CD4-positive, alpha-beta memory T cell (primary cell): ENCODE measurements at regions not wholly inside any gene's neighbourhood (a gene's known extent, or its start where the extent isn't known, plus 50 kb on each side); places are given as distances from the start of the nearest gene placed in this dataset.

Experiments
- CTCF ChIA-PET: fragments of 350-600 bp; sonication (Branson Sonifier 250); formaldehyde crosslinking; loops from one replicate; lab custom pipeline; 2021; ENCODE audit warnings: inconsistent platforms; ENCODE audit not compliant: partially characterized antibody; lab: Charles Lee
- POLR2A ChIA-PET: fragments of 350-600 bp; sonication (Branson Sonifier 250); formaldehyde crosslinking; loops from one replicate; lab custom pipeline; 2021; ENCODE audit not compliant: partially characterized antibody; lab: Charles Lee
- DNase-seq, 5 donors: peaks; one replicate each; pipeline versions ENCODE4 v3.0.0 to v3.0.0-alpha.2; 2020 to 2022; ENCODE audit warnings: mixed read lengths in 1 of 5
- H3K27ac ChIP-seq: one replicate; pipeline ENCODE4 v1.7.0; 2013; ENCODE audit warnings: low read depth, low read length
- H3K27me3 ChIP-seq: 2 replicates; pipeline ENCODE4 v1.7.0; 2013; ENCODE audit warnings: mild to moderate bottlenecking, low read length, moderate library complexity; ENCODE audit not compliant: insufficient read depth
- H3K36me3 ChIP-seq: 2 replicates; pipeline ENCODE4 v1.7.0; 2013; ENCODE audit warnings: mild to moderate bottlenecking, low read length, moderate library complexity; ENCODE audit not compliant: insufficient read depth
- H3K4me1 ChIP-seq: 2 replicates; pipeline ENCODE4 v1.7.0; 2013; ENCODE audit warnings: mild to moderate bottlenecking, low read length, moderate library complexity; ENCODE audit not compliant: insufficient read depth
- H3K4me3 ChIP-seq, 2 donors: one replicate each; pipeline ENCODE4 v1.7.0; 2013; ENCODE audit warnings: low read length in 2 of 2, mild to moderate bottlenecking in 1 of 2
- H3K9me3 ChIP-seq, 2 donors: one replicate each; pipeline ENCODE4 v1.7.0; 2013; ENCODE audit warnings: low read length in 2 of 2, control low read depth in 1 of 2; ENCODE audit not compliant: control insufficient read depth in 1 of 2
- H3K27ac Mint-ChIP-seq, 7 donors: one replicate each; pipeline ENCODE4 v1.8.0; 2020 to 2021; ENCODE audit warnings: mixed read lengths in 7 of 7, mild to moderate bottlenecking in 6 of 7, inconsistent platforms in 3 of 7, moderate library complexity in 3 of 7
- H3K27me3 Mint-ChIP-seq, 2 donors: one replicate each; pipeline ENCODE4 v1.8.0; 2020 to 2021; ENCODE audit warnings: mixed read lengths in 2 of 2
- H3K36me3 Mint-ChIP-seq, 2 donors: one replicate each; pipeline ENCODE4 v1.8.0; 2020 to 2021; ENCODE audit warnings: mixed read lengths in 2 of 2, inconsistent platforms in 1 of 2, mild to moderate bottlenecking in 1 of 2
- H3K4me1 Mint-ChIP-seq, 4 donors: one replicate each; pipeline ENCODE4 v1.8.0; 2020 to 2021; ENCODE audit warnings: mixed read lengths in 4 of 4, mild to moderate bottlenecking in 1 of 4
- H3K4me3 Mint-ChIP-seq, 8 donors: one replicate each; pipeline ENCODE4 v1.8.0; 2020 to 2021; ENCODE audit warnings: mixed read lengths in 8 of 8, mild to moderate bottlenecking in 7 of 8, moderate library complexity in 6 of 8, inconsistent platforms in 3 of 8
- H3K9me3 Mint-ChIP-seq, 8 donors: one replicate each; pipeline ENCODE4 v1.8.0; 2020 to 2021; ENCODE audit warnings: mixed read lengths in 8 of 8, mild to moderate bottlenecking in 5 of 8, inconsistent platforms in 3 of 8, moderate library complexity in 1 of 8
- intact Hi-C: fragments of 100-400 bp; cut with micrococcal nuclease; formaldehyde crosslinking; loops from one replicate; pipeline ENCODE4 v1.15.1; 2023

DNA sequence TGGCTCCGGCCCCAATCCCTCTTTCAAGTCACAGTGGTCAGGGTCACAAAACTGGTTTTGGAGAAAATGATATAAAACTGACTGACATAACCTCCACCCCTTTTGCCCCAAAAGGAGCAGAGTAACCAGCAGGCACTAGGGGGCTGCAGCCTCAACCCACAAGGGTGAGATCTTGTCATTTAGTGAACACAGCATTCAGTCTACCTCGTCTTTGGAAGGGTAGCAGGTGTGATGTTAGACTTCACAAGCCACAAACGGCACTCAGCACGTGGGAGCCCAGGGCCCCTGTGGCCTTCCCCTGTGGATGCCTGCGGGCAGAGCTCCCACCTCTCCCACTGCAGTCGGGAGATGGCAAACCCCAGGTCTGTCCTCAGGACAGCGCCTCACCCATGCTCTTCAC is 372.1 kb upstream of the MYT1L start:
- peaks cover 0 to 3% (median 0%) of the 10 kb centered on the region in 8 donors for H3K9me3 Mint-ChIP-seq
- peaks cover 2 to 12% (median 6%) of the 10 kb centered on the region in 4 donors for H3K4me1 Mint-ChIP-seq
- Histone ChIP-seq H3K36me3 (no peaks in the 10 kb centered on the region), H3K27me3 (no peaks in the 10 kb centered on the region), H3K9me3 (no peaks in the 10 kb centered on the region), H3K4me3 (no peak overlapping the region), H3K27ac (no peak overlapping the region), H3K4me1 (no peaks in the 10 kb centered on the region)
- H3K4me3 Mint-ChIP-seq: no peak overlapping the region
- intact Hi-C loops: no loop called here
- H3K36me3 Mint-ChIP-seq: no peaks in the 10 kb centered on the region
- no peak for DNase-seq
- ChIA-PET CTCF (no interaction called here), POLR2A (no interaction called here)
- H3K27me3 Mint-ChIP-seq: no peaks in the 10 kb centered on the region
- no peak overlapping the region for H3K27ac Mint-ChIP-seq

DNA sequence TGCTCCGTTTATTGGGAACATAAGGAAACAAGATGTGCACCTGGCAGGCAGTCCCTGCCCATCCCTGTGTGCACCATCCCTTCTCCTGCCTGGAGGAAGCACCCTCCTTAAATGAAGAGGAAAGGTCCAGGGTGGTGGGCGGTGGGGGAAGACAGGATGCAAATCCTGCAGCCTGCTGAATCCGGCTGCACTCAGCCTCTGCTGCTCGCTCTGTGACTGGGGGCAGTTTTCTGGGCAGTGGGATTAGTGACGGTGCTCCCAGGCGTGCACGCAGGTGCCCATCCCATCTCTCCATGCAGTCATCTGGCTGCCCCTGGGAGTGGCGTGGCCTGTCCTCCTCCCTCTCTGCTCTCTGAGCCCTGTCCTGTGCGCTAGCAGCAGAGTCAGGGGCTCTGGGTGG is 371.3 kb upstream of the MYT1L start:
- Histone ChIP-seq H3K36me3 (no peaks in the 10 kb centered on the region), H3K9me3 (no peaks in the 10 kb centered on the region), H3K4me3 (no peak overlapping the region), H3K4me1 (no peaks in the 10 kb centered on the region), H3K27ac (no peak overlapping the region), H3K27me3 (no peaks in the 10 kb centered on the region)
- H3K27me3 Mint-ChIP-seq: no peaks in the 10 kb centered on the region
- peaks cover 2 to 12% (median 6%) of the 10 kb centered on the region in 4 donors for H3K4me1 Mint-ChIP-seq
- H3K9me3 Mint-ChIP-seq: peaks cover 0 to 3% (median 0%) of the 10 kb centered on the region in 8 donors
- intact Hi-C loops: no loop called here
- ChIA-PET CTCF (no interaction called here), POLR2A (no interaction called here)
- DNase-seq: no peak
- no peak overlapping the region for H3K27ac Mint-ChIP-seq
- H3K4me3 Mint-ChIP-seq: no peak overlapping the region
- no peaks in the 10 kb centered on the region for H3K36me3 Mint-ChIP-seq

DNA sequence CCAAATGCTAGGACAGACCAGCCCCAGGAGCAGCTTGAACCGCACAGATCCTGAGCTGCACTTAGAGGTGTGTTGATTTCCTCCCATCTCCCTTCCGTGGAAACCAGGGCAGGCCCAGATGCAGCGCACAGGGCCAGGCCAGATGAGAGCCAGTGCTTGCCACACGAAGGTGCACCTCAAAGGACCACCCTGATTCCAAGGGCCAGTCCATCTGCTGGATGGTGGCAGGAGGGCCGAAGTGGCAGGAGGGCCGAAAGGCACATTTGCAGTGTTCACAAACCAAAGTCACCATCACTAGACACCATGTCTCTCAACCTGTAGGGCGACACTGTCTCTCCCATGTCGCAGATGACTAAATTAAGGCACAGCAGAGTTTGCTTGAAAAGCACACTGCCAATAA is 370.7 kb upstream of the MYT1L start:
- H3K4me1 Mint-ChIP-seq: peaks cover 2 to 12% (median 5%) of the 10 kb centered on the region in 4 donors

DNA sequence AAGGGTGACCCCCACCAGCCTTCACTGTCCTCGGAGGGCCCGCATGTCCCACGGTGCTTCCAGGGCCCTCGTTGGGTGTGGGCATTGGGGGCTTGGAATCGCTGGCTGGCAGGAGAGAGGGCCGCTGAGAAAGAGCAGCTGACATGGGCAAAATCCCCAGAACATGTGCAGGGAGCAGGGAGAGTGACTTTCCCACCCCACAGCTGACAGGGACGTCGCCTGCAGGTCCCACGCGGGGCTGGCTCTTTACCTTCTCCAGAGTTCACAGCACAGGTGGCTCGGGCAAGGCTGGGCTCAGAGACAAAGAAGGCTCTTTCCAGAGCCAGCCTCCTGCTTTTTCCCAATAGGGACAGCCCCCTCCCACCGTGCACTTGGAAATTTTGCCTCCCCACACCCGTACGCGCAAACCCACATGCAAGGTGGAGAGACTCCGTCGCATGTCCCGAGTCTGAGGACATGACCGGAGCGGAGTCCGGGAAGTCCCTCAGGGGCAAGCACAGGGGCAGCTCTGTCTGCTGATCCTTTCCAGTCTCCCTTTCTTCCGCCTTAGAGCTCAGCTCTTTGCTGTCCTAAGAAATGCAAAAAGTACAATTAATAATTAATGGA is 370.2 kb upstream of the MYT1L start:
- peaks cover 0 to 3% (median 0%) of the 10 kb centered on the region in 8 donors for H3K9me3 Mint-ChIP-seq
- no peaks in the 10 kb centered on the region for H3K27me3 ChIP-seq
- H3K27ac ChIP-seq: no peak overlapping the region
- no peaks in the 10 kb centered on the region for H3K36me3 Mint-ChIP-seq
- no peak overlapping the region for H3K27ac Mint-ChIP-seq
- POLR2A ChIA-PET: no interaction called here
- DNase-seq: no peak
- peaks cover 2 to 12% (median 5%) of the 10 kb centered on the region in 4 donors for H3K4me1 Mint-ChIP-seq
- no peaks in the 10 kb centered on the region for H3K27me3 Mint-ChIP-seq
- CTCF ChIA-PET: no interaction called here
- H3K4me3 Mint-ChIP-seq: no peak overlapping the region
- H3K4me1 ChIP-seq: no peaks in the 10 kb centered on the region
- no peaks in the 10 kb centered on the region for H3K36me3 ChIP-seq
- H3K9me3 ChIP-seq: no peaks in the 10 kb centered on the region
- intact Hi-C loops: no loop called here
- H3K4me3 ChIP-seq: no peak overlapping the region

More for the DNA sequence above, 370.7 kb upstream of the MYT1L start:
- H3K4me3 Mint-ChIP-seq: no peak overlapping the region
- Histone ChIP-seq H3K4me1 (no peaks in the 10 kb centered on the region), H3K9me3 (no peaks in the 10 kb centered on the region), H3K36me3 (no peaks in the 10 kb centered on the region), H3K4me3 (no peak overlapping the region), H3K27ac (no peak overlapping the region), H3K27me3 (no peaks in the 10 kb centered on the region)
- DNase-seq: no peak
- ChIA-PET CTCF (no interaction called here), POLR2A (no interaction called here)
- no peak overlapping the region for H3K27ac Mint-ChIP-seq
- H3K36me3 Mint-ChIP-seq: no peaks in the 10 kb centered on the region
- no peaks in the 10 kb centered on the region for H3K27me3 Mint-ChIP-seq
- intact Hi-C loops: no loop called here
- peaks cover 0 to 3% (median 0%) of the 10 kb centered on the region in 8 donors for H3K9me3 Mint-ChIP-seq

DNA sequence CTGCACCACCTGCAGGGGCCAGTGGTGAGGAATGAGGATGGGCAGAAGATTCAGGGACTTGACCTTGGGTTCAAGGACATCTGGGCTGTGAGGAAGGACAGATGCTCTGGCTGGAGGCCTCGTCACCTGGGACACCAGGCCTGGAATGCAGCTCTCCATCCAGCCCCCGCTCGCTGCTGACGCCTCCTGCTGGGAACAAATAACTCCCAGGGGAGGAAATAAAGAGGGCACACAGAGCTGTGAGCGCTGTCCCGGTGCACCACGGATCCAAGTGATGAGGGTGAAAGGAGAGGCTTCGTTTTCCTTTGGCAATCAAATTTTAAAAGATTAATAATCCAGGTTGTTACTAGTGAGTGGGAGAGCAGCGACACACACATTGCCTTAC is 368.0 kb upstream of the MYT1L start:
- no peaks in the 10 kb centered on the region for H3K4me1 ChIP-seq
- no peaks in the 10 kb centered on the region for H3K36me3 ChIP-seq
- H3K4me3 Mint-ChIP-seq: no peak overlapping the region
- no peaks in the 10 kb centered on the region for H3K9me3 ChIP-seq
- H3K27ac ChIP-seq: no peak overlapping the region
- H3K27me3 ChIP-seq: no peaks in the 10 kb centered on the region
- H3K27ac Mint-ChIP-seq: no peak overlapping the region
- H3K27me3 Mint-ChIP-seq: peaks cover 0 to 2% of the 10 kb centered on the region in 2 donors
- H3K4me1 Mint-ChIP-seq: peaks cover 0 to 4% (median under 1%) of the 10 kb centered on the region in 4 donors
- no peak for DNase-seq
- H3K9me3 Mint-ChIP-seq: no peaks in the 10 kb centered on the region
- CTCF ChIA-PET: no interaction called here
- no peaks in the 10 kb centered on the region for H3K36me3 Mint-ChIP-seq
- intact Hi-C loops: no loop called here
- POLR2A ChIA-PET: no interaction called here
- H3K4me3 ChIP-seq: no peak overlapping the region

DNA sequence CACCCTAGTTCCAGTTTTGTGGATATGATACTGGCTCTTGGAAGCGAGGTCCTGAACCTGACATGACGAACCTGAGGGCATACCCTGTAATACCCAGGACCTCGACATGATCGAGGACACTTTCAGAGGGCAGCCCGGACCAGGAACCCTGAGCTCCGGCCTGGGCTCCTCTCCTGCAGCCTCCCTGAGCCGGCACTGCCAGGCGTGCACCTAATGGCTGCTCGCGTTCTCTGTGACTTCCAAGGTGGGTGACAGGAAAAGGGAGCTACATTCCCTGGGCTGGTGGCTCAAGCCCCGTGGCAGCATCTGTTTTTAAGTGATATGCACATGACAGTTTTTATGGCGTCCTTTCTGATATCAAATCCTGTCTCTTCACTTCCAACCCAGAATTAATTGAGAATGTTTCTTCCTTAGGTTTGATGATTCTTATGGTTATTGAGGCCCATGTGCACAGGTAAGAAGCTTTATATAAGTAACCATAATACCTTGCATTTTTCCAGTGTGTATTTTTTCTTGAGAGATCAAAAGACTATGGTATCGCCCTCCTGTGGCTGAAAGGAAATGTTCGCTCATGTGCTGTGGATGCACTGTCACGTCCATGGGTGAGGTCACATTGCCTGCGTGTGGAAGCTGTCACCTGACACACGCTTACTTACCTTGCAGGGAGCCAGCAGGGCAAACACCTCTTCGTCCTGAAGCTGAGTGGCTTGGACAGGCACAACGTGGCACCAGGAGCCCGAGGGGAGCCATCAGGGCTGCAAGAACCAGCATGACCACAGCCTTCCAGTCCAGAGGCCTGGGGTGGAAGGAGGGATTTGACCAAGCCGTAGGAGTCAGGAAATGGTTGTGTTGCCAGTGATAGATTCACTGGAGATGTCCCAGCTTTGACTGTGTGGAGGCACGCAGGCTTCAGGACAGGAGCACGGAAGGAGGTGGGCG is 367.4 kb upstream of the MYT1L start:
- no peak for DNase-seq
- Mint-ChIP-seq H3K36me3 (no peaks in the 10 kb centered on the region), H3K4me3 (no peak overlapping the region), H3K4me1 (peaks cover 0 to 2% (median 0%) of the 10 kb centered on the region in 4 donors), H3K27me3 (peaks cover 0 to 2% of the 10 kb centered on the region in 2 donors), H3K9me3 (no peaks in the 10 kb centered on the region), H3K27ac (no peak overlapping the region)
- Histone ChIP-seq H3K4me3 (no peak overlapping the region), H3K4me1 (no peaks in the 10 kb centered on the region), H3K9me3 (no peaks in the 10 kb centered on the region), H3K27ac (no peak overlapping the region), H3K27me3 (no peaks in the 10 kb centered on the region), H3K36me3 (no peaks in the 10 kb centered on the region)
- CTCF ChIA-PET: interaction anchor here (1.4 kb wide), 1 partner anchor 16 kb away, joined by 4 read pairs; no protein-coding TSS in a partner anchor
- intact Hi-C loops: no loop called here
- POLR2A ChIA-PET: no interaction called here

DNA sequence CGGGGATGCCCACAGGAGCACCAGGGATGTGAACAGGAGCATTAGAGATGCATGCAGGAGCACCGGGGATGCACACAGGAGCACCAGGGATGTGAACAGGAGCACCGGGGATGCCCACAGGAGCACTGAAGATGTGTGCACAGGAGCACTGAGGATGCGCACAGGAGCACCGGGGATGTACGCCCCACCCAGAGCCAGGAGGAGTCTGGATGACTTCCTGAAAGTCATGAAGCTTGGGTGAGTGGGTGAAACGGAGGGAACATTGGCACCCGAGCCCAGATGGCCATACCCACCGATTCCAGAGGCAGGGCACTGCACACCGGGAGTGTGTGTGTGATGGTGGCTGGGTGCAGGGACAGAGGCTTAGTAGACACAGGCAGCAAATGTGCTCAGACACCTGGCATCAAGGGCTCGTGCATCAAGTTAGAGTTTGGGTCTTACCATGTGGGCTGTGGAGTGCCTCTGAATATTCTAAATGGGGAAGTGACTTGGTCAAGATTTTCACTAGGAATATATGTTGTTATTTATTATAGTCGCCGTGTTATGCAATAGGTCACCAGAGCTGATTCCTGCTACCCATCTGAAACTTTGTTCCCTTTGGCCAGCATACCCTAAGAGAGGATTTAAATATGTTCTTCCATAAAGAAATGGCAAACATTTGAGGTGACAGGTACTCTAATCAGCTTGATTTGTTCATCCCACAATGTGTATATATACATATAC is 365.8 kb upstream of the MYT1L start:
- peaks cover 0 to 2% of the 10 kb centered on the region in 2 donors for H3K27me3 Mint-ChIP-seq
- CTCF ChIA-PET: interaction anchor here (1.4 kb wide), 1 partner anchor 18 kb away, joined by 4 read pairs; no protein-coding TSS in a partner anchor
- DNase-seq: no peak

More for the DNA sequence above, 365.8 kb upstream of the MYT1L start:
- POLR2A ChIA-PET: no interaction called here
- Histone ChIP-seq H3K4me1 (no peaks in the 10 kb centered on the region), H3K27me3 (no peaks in the 10 kb centered on the region), H3K27ac (no peak overlapping the region), H3K9me3 (no peaks in the 10 kb centered on the region), H3K36me3 (no peaks in the 10 kb centered on the region), H3K4me3 (no peak overlapping the region)
- H3K4me1 Mint-ChIP-seq: peaks cover 0 to 2% (median 0%) of the 10 kb centered on the region in 4 donors
- peak overlapping the region in 1 of 8 donors; percentile 38 for H3K4me3 Mint-ChIP-seq
- H3K27ac Mint-ChIP-seq: peak overlapping the region in 1 of 7 donors; percentile 29
- H3K36me3 Mint-ChIP-seq: no peaks in the 10 kb centered on the region
- no peaks in the 10 kb centered on the region for H3K9me3 Mint-ChIP-seq
- intact Hi-C loops: no loop called here
